ENCODE measurements at regions not wholly inside any gene's neighbourhood (a gene's known extent, or its start where the extent isn't known, plus 50 kb on each side); places are given as distances from the start of the nearest gene placed in this dataset.

DNA sequence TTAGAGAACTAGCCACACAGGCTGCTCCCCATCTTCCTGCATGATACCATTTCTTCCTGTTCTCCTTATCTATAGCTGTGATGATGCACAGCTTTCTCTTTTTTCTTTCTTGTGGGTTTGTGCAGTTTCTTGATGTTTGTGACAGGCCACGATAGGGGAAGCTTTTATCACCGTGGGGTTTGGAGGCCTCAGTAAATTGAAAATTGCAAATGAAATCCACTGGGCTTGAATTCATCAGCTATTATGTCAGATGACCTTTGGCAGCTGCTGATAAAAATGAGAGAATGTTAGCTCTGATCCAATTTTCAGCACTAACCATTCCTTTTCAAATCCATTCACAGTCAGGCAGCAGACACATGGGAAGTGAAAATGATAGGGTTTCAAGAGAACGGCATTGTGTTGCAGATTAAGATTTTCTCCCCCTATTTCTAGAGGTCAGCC is 176.9 kb upstream of the SOX2 start:
- H3K79me2 ChIP-seq, result no peaks in the 10 kb centered on the region
- TF ChIP-seq, protein P1, sequence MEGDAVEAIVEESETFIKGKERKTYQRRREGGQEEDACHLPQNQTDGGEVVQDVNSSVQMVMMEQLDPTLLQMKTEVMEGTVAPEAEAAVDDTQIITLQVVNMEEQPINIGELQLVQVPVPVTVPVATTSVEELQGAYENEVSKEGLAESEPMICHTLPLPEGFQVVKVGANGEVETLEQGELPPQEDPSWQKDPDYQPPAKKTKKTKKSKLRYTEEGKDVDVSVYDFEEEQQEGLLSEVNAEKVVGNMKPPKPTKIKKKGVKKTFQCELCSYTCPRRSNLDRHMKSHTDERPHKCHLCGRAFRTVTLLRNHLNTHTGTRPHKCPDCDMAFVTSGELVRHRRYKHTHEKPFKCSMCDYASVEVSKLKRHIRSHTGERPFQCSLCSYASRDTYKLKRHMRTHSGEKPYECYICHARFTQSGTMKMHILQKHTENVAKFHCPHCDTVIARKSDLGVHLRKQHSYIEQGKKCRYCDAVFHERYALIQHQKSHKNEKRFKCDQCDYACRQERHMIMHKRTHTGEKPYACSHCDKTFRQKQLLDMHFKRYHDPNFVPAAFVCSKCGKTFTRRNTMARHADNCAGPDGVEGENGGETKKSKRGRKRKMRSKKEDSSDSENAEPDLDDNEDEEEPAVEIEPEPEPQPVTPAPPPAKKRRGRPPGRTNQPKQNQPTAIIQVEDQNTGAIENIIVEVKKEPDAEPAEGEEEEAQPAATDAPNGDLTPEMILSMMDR (IDR thresholded peaks at IDR 0.05), result no peak
- H3K27ac ChIP-seq, result no peak overlapping the region
- no peaks in the 10 kb centered on the region for H3K27me3 ChIP-seq (ENCODE audit: control insufficient read depth, insufficient read depth, low read length)
- H3K4me2 ChIP-seq (ENCODE audit: low read length), result no peak overlapping the region
- H3K9me3 ChIP-seq (ENCODE audit: control insufficient read depth, low read length), result no peaks in the 10 kb centered on the region
- no peak overlapping the region for H3K4me3 ChIP-seq (ENCODE audit: low read depth, low read length)
- no peak overlapping the region for H2AFZ ChIP-seq
- no peak overlapping the region for H3K9ac ChIP-seq
- no peaks in the 10 kb centered on the region for H3K4me1 ChIP-seq
- no peaks in the 10 kb centered on the region for H3K36me3 ChIP-seq (ENCODE audit: control insufficient read depth, insufficient read depth, low read length)

DNA sequence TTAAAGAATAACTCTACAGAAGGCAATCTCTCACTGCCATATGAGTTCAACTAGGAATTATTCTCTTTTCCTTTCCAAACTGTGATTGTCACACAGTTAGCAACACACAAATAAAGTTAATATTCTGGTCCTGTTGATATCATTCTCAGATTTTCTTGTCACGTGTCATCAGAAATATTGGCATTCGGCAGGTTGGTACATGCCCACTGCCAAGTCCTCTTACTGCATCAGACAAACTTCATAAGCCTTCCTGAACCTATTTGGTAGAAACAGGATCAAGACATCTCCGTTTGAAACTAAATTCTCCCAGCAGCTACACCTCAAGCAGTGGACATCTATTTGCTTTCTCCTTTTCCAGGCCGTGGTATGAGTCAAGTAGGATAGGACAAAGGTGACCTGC is 177.9 kb upstream of the SOX2 start:
- no peak overlapping the region for H3K4me3 ChIP-seq (ENCODE audit: low read depth, low read length)
- no peaks in the 10 kb centered on the region for H3K79me2 ChIP-seq
- H3K4me2 ChIP-seq (ENCODE audit: low read length), result no peak overlapping the region
- no peaks in the 10 kb centered on the region for H3K4me1 ChIP-seq
- H3K27me3 ChIP-seq (ENCODE audit: control insufficient read depth, insufficient read depth, low read length), result no peaks in the 10 kb centered on the region
- no peak overlapping the region for H3K27ac ChIP-seq
- H3K36me3 ChIP-seq (ENCODE audit: control insufficient read depth, insufficient read depth, low read length), result no peaks in the 10 kb centered on the region
- no peak overlapping the region for H3K9ac ChIP-seq
- TF ChIP-seq, protein P1 (IDR thresholded peaks at IDR 0.05), result no peak
- no peak overlapping the region for H2AFZ ChIP-seq
- no peaks in the 10 kb centered on the region for H3K9me3 ChIP-seq (ENCODE audit: control insufficient read depth, low read length)

DNA sequence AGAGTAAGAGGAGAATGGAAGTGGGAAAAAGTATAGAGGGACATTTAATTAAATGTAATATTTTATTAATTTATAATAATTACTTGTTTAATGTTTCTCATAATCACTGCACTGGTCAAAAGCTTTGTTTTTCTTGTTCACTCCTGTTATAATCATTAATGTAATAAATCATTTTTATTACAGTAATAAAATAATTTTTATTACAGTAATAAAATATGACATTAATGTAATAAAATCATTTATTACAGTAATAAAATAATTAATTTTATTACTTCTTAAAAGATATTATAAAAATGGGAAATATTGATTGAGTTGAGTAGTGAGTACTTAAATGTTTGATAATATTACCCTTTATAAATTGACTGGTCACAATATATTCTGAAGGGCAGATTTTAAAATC is 181.1 kb upstream of the SOX2 start:
- no peak overlapping the region for H3K9ac ChIP-seq
- H2AFZ ChIP-seq, result no peak overlapping the region
- H3K4me2 ChIP-seq (ENCODE audit: low read length), result no peak overlapping the region
- no peaks in the 10 kb centered on the region for H3K9me3 ChIP-seq (ENCODE audit: control insufficient read depth, low read length)
- H3K27ac ChIP-seq, result no peak overlapping the region
- no peaks in the 10 kb centered on the region for H3K36me3 ChIP-seq (ENCODE audit: control insufficient read depth, insufficient read depth, low read length)
- TF ChIP-seq, protein P1 (IDR thresholded peaks at IDR 0.05), result no peak
- no peaks in the 10 kb centered on the region for H3K27me3 ChIP-seq (ENCODE audit: control insufficient read depth, insufficient read depth, low read length)
- H3K4me1 ChIP-seq, result no peaks in the 10 kb centered on the region
- H3K4me3 ChIP-seq (ENCODE audit: low read depth, low read length), result no peak overlapping the region
- H3K79me2 ChIP-seq, result no peaks in the 10 kb centered on the region

DNA sequence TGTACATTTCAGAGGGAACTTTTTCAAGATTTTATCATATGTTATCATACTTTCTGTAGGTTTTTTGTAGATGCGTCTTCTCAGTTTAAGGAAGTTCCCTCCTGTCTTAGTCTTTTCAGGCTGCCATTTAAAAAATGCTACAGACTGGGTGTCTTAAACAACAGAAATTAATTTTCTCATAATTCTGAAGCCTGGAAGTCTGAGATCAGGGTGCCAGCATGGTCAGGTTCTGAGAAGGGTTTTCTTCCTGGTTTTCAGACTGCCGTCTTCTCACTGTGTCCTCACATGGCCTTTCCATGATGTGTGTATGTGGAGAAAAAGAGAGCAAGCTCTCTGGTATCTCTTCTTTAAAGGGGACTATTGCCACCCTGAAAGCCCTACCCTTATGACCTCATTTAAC is 189.9 kb upstream of the SOX2 start:
- Histone ChIP-seq H3K27ac (no peak overlapping the region), H3K9me3 (ENCODE audit: control insufficient read depth, low read length) (no peaks in the 10 kb centered on the region), H3K4me1 (no peaks in the 10 kb centered on the region), H3K4me2 (ENCODE audit: low read length) (no peak overlapping the region), H3K36me3 (ENCODE audit: control insufficient read depth, insufficient read depth, low read length) (no peaks in the 10 kb centered on the region), H3K9ac (no peak overlapping the region), H3K4me3 (ENCODE audit: low read depth, low read length) (no peak overlapping the region), H3K27me3 (ENCODE audit: control insufficient read depth, insufficient read depth, low read length) (no peaks in the 10 kb centered on the region), H2AFZ (no peak overlapping the region), H3K79me2 (no peaks in the 10 kb centered on the region)
- TF ChIP-seq, protein P1 (IDR thresholded peaks at IDR 0.05), result no peak

DNA sequence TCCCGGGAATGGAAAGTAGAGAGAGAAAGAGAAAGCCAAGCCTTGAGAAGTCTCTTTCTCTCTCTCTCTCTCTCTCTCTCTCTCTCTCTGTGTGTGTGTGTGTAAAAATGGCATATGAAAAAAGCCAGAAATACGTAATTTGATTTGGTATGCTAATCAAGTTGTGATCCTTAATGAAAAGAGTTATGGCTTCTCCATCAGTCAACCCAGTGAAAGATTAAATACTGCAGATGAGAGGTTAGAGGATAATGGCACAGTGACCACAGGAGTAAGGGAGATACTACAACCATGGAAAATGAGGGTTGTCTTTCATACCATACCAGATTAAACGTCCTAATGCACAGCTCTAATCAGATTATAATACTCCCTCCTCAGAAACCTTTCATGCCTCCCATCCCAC is 193.5 kb upstream of the SOX2 start:
- Histone ChIP-seq H2AFZ (no peak overlapping the region), H3K4me1 (no peaks in the 10 kb centered on the region), H3K79me2 (no peaks in the 10 kb centered on the region), H3K9me3 (ENCODE audit: control insufficient read depth, low read length) (no peaks in the 10 kb centered on the region), H3K4me2 (ENCODE audit: low read length) (no peak overlapping the region), H3K36me3 (ENCODE audit: control insufficient read depth, insufficient read depth, low read length) (no peaks in the 10 kb centered on the region), H3K4me3 (ENCODE audit: low read depth, low read length) (no peak overlapping the region), H3K27ac (no peak overlapping the region), H3K27me3 (ENCODE audit: control insufficient read depth, insufficient read depth, low read length) (no peaks in the 10 kb centered on the region), H3K9ac (no peak overlapping the region)
- TF ChIP-seq, protein P1 (IDR thresholded peaks at IDR 0.05), result no peak
